H9 (cell line): ENCODE measurements at regions not wholly inside any gene's neighbourhood (a gene's known extent, or its start where the extent isn't known, plus 50 kb on each side); places are given as distances from the start of the nearest gene placed in this dataset.

Experiments
- DNase-seq: peaks from one replicate; pipeline ENCODE4 v3.0.0-alpha.2; 2017
- H2AFZ ChIP-seq: one replicate; pipeline ENCODE4 v1.6.1; 2013; ENCODE audit warnings: mild to moderate bottlenecking, low read length, control low read depth, moderate library complexity
- H2AK5ac ChIP-seq: 2 replicates; pipeline ENCODE4 v1.6.1; 2013; ENCODE audit warnings: low read length, control low read depth, mixed read lengths; ENCODE audit not compliant: insufficient read length
- H2BK120ac ChIP-seq: one replicate; pipeline ENCODE4 v1.6.1; 2013; ENCODE audit warnings: low read depth, mild to moderate bottlenecking, low read length, control low read depth, inconsistent platforms; ENCODE audit not compliant: poor library complexity, severe bottlenecking
- H2BK12ac ChIP-seq: 2 replicates; pipeline ENCODE4 v1.6.1; 2013; ENCODE audit warnings: low read length, control low read depth, mixed read lengths, low read depth; ENCODE audit not compliant: insufficient read length
- H2BK15ac ChIP-seq: 2 replicates; pipeline ENCODE4 v1.6.1; 2013; ENCODE audit warnings: low read depth, low read length, control low read depth
- H2BK20ac ChIP-seq: one replicate; pipeline ENCODE4 v1.6.1; 2013; ENCODE audit warnings: low read depth, mild to moderate bottlenecking, low read length, control low read depth, inconsistent platforms; ENCODE audit not compliant: poor library complexity, severe bottlenecking
- H2BK5ac ChIP-seq: 2 replicates; pipeline ENCODE4 v1.6.1; 2013; ENCODE audit warnings: low read length, control low read depth, mixed read lengths; ENCODE audit not compliant: insufficient read length
- H3K14ac ChIP-seq: 2 replicates; pipeline ENCODE4 v1.6.1; 2013; ENCODE audit warnings: low read length, control low read depth; ENCODE audit not compliant: insufficient read depth
- H3K18ac ChIP-seq: 2 replicates; pipeline ENCODE4 v1.6.1; 2013; ENCODE audit warnings: low read depth, mild to moderate bottlenecking, mixed read lengths, low read length, control low read depth; ENCODE audit not compliant: insufficient read length
- H3K23ac ChIP-seq: 2 replicates; pipeline ENCODE4 v1.6.1; 2013; ENCODE audit warnings: low read length, control low read depth, mixed read lengths, low read depth; ENCODE audit not compliant: insufficient read length
- H3K23me2 ChIP-seq: 2 replicates; pipeline ENCODE4 v1.6.1; 2013; ENCODE audit warnings: low read depth, mild to moderate bottlenecking, mixed read lengths, low read length, control low read depth; ENCODE audit not compliant: insufficient read length, poor library complexity, severe bottlenecking
- H3K27ac ChIP-seq: 2 replicates; pipeline ENCODE4 v1.5.1; 2013; ENCODE audit warnings: low read length, control low read depth, mixed read lengths, low read depth; ENCODE audit not compliant: insufficient read length
- H3K27me3 ChIP-seq: 2 replicates; pipeline ENCODE4 v1.6.1; 2013; ENCODE audit warnings: low read length, control low read depth, inconsistent platforms; ENCODE audit not compliant: insufficient read depth
- H3K4ac ChIP-seq: 2 replicates; pipeline ENCODE4 v1.6.1; 2013; ENCODE audit warnings: low read depth, mild to moderate bottlenecking, control low read depth, inconsistent platforms, low read length, moderate library complexity
- H3K4me1 ChIP-seq: 2 replicates; pipeline ENCODE4 v1.6.1; 2013; ENCODE audit warnings: low read length, control low read depth, inconsistent platforms; ENCODE audit not compliant: insufficient read depth
- H3K4me2 ChIP-seq: 2 replicates; pipeline ENCODE4 v1.6.1; 2013; ENCODE audit warnings: low read length, control low read depth, mixed read lengths; ENCODE audit not compliant: insufficient read length, insufficient read depth
- H3K56ac ChIP-seq: 2 replicates; pipeline ENCODE4 v1.6.1; 2013; ENCODE audit warnings: low read depth, mild to moderate bottlenecking, mixed read lengths, low read length, control low read depth; ENCODE audit not compliant: insufficient read length
- H3K79me1 ChIP-seq: 2 replicates; pipeline ENCODE4 v1.6.1; 2013; ENCODE audit warnings: low read depth, mild to moderate bottlenecking, moderate library complexity, low read length, control low read depth, inconsistent platforms; ENCODE audit not compliant: insufficient read depth, poor library complexity, severe bottlenecking
- H3K79me2 ChIP-seq: 2 replicates; pipeline ENCODE4 v1.6.1; 2013; ENCODE audit warnings: low read length, control low read depth, inconsistent platforms; ENCODE audit not compliant: insufficient read depth
- H3K9ac ChIP-seq: 2 replicates; pipeline ENCODE4 v1.6.1; 2013; ENCODE audit warnings: low read length, control low read depth, mixed read lengths; ENCODE audit not compliant: insufficient read length; ENCODE audit errors: extremely low read depth
- H3K9me3 ChIP-seq: one replicate; pipeline ENCODE4 v1.6.1; 2013; ENCODE audit warnings: low read depth, low read length, inconsistent platforms; ENCODE audit not compliant: control insufficient read depth
- H3T11ph ChIP-seq: one replicate; pipeline ENCODE4 v1.6.1; 2013; ENCODE audit warnings: mild to moderate bottlenecking, low read length, control low read depth, inconsistent platforms
- H4K20me1 ChIP-seq: one replicate; pipeline ENCODE4 v1.6.1; 2013; ENCODE audit not compliant: control insufficient read depth, insufficient read length, insufficient read depth
- H4K5ac ChIP-seq: 2 replicates; pipeline ENCODE4 v1.6.1; 2013; ENCODE audit warnings: low read depth, mild to moderate bottlenecking, mixed read lengths, low read length, control low read depth; ENCODE audit not compliant: insufficient read length
- H4K8ac ChIP-seq: replicated peaks from 2 replicates; pipeline ENCODE4 v1.6.1; 2013; ENCODE audit warnings: low read length, control low read depth, mixed read lengths, low read depth; ENCODE audit not compliant: insufficient read length
- H4K91ac ChIP-seq: 2 replicates; pipeline ENCODE4 v1.6.1; 2013; ENCODE audit warnings: low read depth, mild to moderate bottlenecking, moderate library complexity, mixed read lengths, low read length, control low read depth; ENCODE audit not compliant: insufficient read length
- H3K27ac Mint-ChIP-seq, 3 experiments: 2 replicates in 2 of 3; 3 replicates in 1 of 3; pipeline ENCODE4 v1.8.0; 2020 to 2021; ENCODE audit warnings: mixed read lengths in 3 of 3, mild to moderate bottlenecking in 1 of 3, moderate library complexity in 1 of 3
- H3K27me3 Mint-ChIP-seq: 2 replicates; pipeline ENCODE4 v1.8.0; 2021; ENCODE audit warnings: low read depth, mild to moderate bottlenecking, moderate library complexity, mixed read lengths
- H3K36me3 Mint-ChIP-seq, 3 experiments: 2 replicates in 2 of 3; 3 replicates in 1 of 3; pipeline ENCODE4 v1.8.0; 2020 to 2021; ENCODE audit warnings: low read depth in 3 of 3, mixed read lengths in 3 of 3; ENCODE audit not compliant: insufficient read depth in 1 of 3
- H3K4me1 Mint-ChIP-seq, 2 experiments: 2 replicates each; pipeline ENCODE4 v1.8.0; 2020; ENCODE audit warnings: mixed read lengths in 2 of 2
- H3K4me3 Mint-ChIP-seq, 2 experiments: 2 replicates in 1 of 2; 3 replicates in 1 of 2; pipeline ENCODE4 v1.8.0; 2020 to 2021; ENCODE audit warnings: mild to moderate bottlenecking in 2 of 2, mixed read lengths in 2 of 2, moderate library complexity in 1 of 2
- H3K9me3 Mint-ChIP-seq, 2 experiments: 2 replicates in 1 of 2; 3 replicates in 1 of 2; pipeline ENCODE4 v1.8.0; 2020; ENCODE audit warnings: mild to moderate bottlenecking in 2 of 2, mixed read lengths in 2 of 2, moderate library complexity in 1 of 2
- CTCF ChIP-seq: fragments of 200-600 bp; sonication (generic); conservative IDR thresholded peaks from 3 replicates; pipeline ENCODE4 v1.8.0; 2021; ENCODE audit warnings: antibody characterized with exemption, mild to moderate bottlenecking

- H3K36me3 Mint-ChIP-seq: no peaks in the 10 kb centered on the region
- no peaks in the 10 kb centered on the region for H3K79me2 ChIP-seq
- no peak overlapping the region for H3K18ac ChIP-seq
- no peak overlapping the region for H3K4me3 Mint-ChIP-seq
- no peaks in the 10 kb centered on the region; the same call in 1 of the 2 replicates for H3K4me1 ChIP-seq
- no peak overlapping the region for H2AFZ ChIP-seq
- H3K4me2 ChIP-seq: no peak overlapping the region
- no peak overlapping the region for H4K8ac ChIP-seq
- no peak overlapping the region for H2BK120ac ChIP-seq
- no peak for TF ChIP-seq CTCF
- no peaks in the 10 kb centered on the region for H3K23me2 ChIP-seq
- DNase-seq: no peak
- no peaks in the 10 kb centered on the region for H3K79me1 ChIP-seq
- H3K23ac ChIP-seq: no peak overlapping the region
- no peak overlapping the region for H2BK5ac ChIP-seq
- no peaks in the 10 kb centered on the region for H4K20me1 ChIP-seq
- H3K9ac ChIP-seq: no peak overlapping the region
- H2BK15ac ChIP-seq: no peak overlapping the region
- no peaks in the 10 kb centered on the region for H3K27me3 Mint-ChIP-seq
- no peak overlapping the region for H3K4ac ChIP-seq
- H3K9me3 ChIP-seq: no peaks in the 10 kb centered on the region
- H3T11ph ChIP-seq: no peak overlapping the region
- no peak overlapping the region for H4K91ac ChIP-seq
- no peak overlapping the region for H3K27ac ChIP-seq
- H2AK5ac ChIP-seq: no peak overlapping the region
- H3K4me1 Mint-ChIP-seq: peaks cover 0 to 7% of the 10 kb centered on the region in 2 experiments; a peak in 1 of 4 replicates
- no peak overlapping the region for H3K14ac ChIP-seq
- H2BK12ac ChIP-seq: no peak overlapping the region
- no peak overlapping the region for H4K5ac ChIP-seq
- no peaks in the 10 kb centered on the region for H3K27me3 ChIP-seq
- H2BK20ac ChIP-seq: no peak overlapping the region
- H3K56ac ChIP-seq: no peak overlapping the region
- no peak overlapping the region for H3K27ac Mint-ChIP-seq
- no peaks in the 10 kb centered on the region for H3K9me3 Mint-ChIP-seq
Observed at GRCh38 chr11:26027887-26028286, 304.0 kb upstream of the ANO3 start.
